Spleen (tissue), 11 donors: ENCODE measurements at regions not wholly inside any gene's neighbourhood (a gene's known extent, or its start where the extent isn't known, plus 50 kb on each side); places are given as distances from the start of the nearest gene placed in this dataset.

ENCODE experiments used
- DNase-seq: peaks from one replicate; pipeline ENCODE4 v3.0.0-alpha.2; 2020
- H3K27ac ChIP-seq, 8 donors: fragments of 200-600 bp; sonication (generic) in 7 of 8; 1 replicate in 4 of 8; 2 replicates in 4 of 8; pipeline versions ENCODE4 v1.5.0 to v1.8.0; 2016 to 2021; ENCODE audit warnings: inconsistent platforms in 4 of 8, mild to moderate bottlenecking in 4 of 8, moderate library complexity in 1 of 8
- H3K27me3 ChIP-seq, 7 donors: fragments of 200-600 bp; sonication (generic) in 6 of 7; replicated peaks in 1 of 7; 1 replicate in 4 of 7; 2 replicates in 3 of 7; pipeline versions ENCODE4 v1.5.0 to v1.8.0; 2016 to 2021; ENCODE audit warnings: inconsistent platforms in 3 of 7, mild to moderate bottlenecking in 1 of 7
- H3K36me3 ChIP-seq, 6 donors: fragments of 200-600 bp; sonication (generic) in 5 of 6; 1 replicate in 4 of 6; 2 replicates in 2 of 6; pipeline versions ENCODE4 v1.5.0 to v1.8.0; 2016 to 2021; ENCODE audit warnings: inconsistent platforms in 2 of 6
- H3K4me1 ChIP-seq, 6 donors: fragments of 200-600 bp; sonication (generic) in 5 of 6; 1 replicate in 3 of 6; 2 replicates in 3 of 6; pipeline versions ENCODE4 v1.5.0 to v1.8.0; 2016 to 2021; ENCODE audit warnings: inconsistent platforms in 3 of 6
- H3K4me3 ChIP-seq, 8 donors: fragments of 200-600 bp; sonication (generic) in 7 of 8; 1 replicate in 4 of 8; 2 replicates in 4 of 8; pipeline versions ENCODE4 v1.5.0 to v1.8.0; 2016 to 2021; ENCODE audit warnings: inconsistent platforms in 4 of 8, mild to moderate bottlenecking in 4 of 8, moderate library complexity in 2 of 8
- H3K9me3 ChIP-seq, 8 donors: fragments of 200-600 bp; sonication (generic) in 7 of 8; 1 replicate in 4 of 8; 2 replicates in 4 of 8; pipeline versions ENCODE4 v1.5.0 to v1.8.0; 2016 to 2021; ENCODE audit warnings: inconsistent platforms in 4 of 8
- POLR2A ChIP-seq, 3 donors: fragments of 450-650 bp; IDR thresholded peaks; one replicate each; pipeline ENCODE4 v1.5.1; 2017; ENCODE audit warnings: antibody characterized with exemption in 3 of 3, mild to moderate bottlenecking in 1 of 3
- POLR2AphosphoS5 ChIP-seq, 3 donors: sonication (generic); formaldehyde crosslinking; IDR thresholded peaks; one replicate each; pipeline ENCODE4 v1.5.1; 2017; ENCODE audit warnings: antibody characterized with exemption in 3 of 3
- WGBS, 5 donors: extraction: QIAGEN DNeasy Blood & Tissue Kit in 3 of 5; methylation state at CpG; one replicate each; pipeline versions ENCODE4 v1.1.5 to v1.1.7; 2013 to 2018; 5-methylcytosine and 5-hydroxymethylcytosine counted together
- intact Hi-C: fragments of 100-400 bp; cut with DNase I; formaldehyde crosslinking; loops from one replicate; pipeline ENCODE4 v1.15.0; 2023; ENCODE audit warnings: low total_unique reads
- TF ChIP-seq, protein P1 (sequence below), 11 experiments: fragments of 200-600 bp in 7 of 11; fragments of 450-650 bp in 4 of 11; sonication (generic) in 4 of 11; IDR thresholded peaks in 8 of 11; conservative IDR thresholded peaks in 3 of 11; 1 replicate in 7 of 11; 2 replicates in 4 of 11; pipeline versions ENCODE4 v1.4.0 to v1.8.0; 2016 to 2021; ENCODE audit warnings: antibody characterized with exemption in 11 of 11, inconsistent platforms in 4 of 11, mild to moderate bottlenecking in 1 of 11
- donor health status: healthy with polysubstance abuse.
- donor health status: DM: no; HTN: no; CAD: no; lungs with moderate emphysema.
- donor health status: DM: no; HTN: no; CAD: no.
- donor health status: Bipolar disorder and iron deficiency.
- donor health status: healthy.
- donor health status: DM: no; HTN: no; CAD: no.
- donor health status: DM: yes; HTN: yes; CAD: no.

DNA sequence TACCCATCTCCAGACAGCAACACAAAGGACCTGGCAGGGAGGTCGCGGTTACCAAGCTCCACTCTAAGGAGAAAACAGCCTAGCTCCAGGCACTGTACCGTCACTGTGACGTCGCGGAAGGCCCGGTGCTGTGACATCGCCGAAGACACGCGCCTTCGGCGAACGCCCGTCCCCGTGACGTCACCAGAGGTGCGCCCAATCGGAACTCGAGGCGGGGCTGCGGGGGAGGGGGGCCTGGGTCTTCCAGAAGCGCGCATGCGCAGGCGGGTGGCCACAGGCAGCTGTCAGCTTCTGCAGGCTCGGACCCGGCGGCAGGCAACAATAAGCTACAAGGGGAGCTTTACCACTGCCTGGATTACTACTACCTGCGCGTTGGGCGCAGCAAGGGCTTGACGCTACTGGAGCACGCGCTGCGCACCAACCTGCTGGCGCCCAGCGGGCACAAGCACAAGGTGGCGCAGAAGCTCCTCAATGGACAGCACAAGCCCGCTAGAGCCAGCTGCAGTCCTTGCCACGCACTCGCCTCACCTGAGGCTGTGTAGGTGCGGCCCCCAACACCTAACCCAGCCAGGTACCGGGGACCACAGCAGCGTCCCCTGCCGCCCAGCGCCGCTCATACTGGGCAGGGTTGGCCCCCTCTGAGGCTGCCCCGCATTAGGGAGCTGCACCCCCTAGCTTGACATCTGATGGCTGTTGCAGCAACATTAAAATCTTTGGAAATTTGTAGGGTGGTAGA is 208.4 kb downstream of the TPST1 start:
- peak overlapping the region; percentile 33 to 75 (median 49) for H3K4me3 ChIP-seq
- peaks cover 0 to 20% (median 12%) of the 10 kb centered on the region in 6 donors for H3K4me1 ChIP-seq
- TF ChIP-seq POLR2A (IDR thresholded peaks at IDR 0.05) (no peak), POLR2AphosphoS5 (IDR thresholded peaks at IDR 0.05) (peak; percentile 52 to 84 (median 74))
- TF ChIP-seq, protein P1, sequence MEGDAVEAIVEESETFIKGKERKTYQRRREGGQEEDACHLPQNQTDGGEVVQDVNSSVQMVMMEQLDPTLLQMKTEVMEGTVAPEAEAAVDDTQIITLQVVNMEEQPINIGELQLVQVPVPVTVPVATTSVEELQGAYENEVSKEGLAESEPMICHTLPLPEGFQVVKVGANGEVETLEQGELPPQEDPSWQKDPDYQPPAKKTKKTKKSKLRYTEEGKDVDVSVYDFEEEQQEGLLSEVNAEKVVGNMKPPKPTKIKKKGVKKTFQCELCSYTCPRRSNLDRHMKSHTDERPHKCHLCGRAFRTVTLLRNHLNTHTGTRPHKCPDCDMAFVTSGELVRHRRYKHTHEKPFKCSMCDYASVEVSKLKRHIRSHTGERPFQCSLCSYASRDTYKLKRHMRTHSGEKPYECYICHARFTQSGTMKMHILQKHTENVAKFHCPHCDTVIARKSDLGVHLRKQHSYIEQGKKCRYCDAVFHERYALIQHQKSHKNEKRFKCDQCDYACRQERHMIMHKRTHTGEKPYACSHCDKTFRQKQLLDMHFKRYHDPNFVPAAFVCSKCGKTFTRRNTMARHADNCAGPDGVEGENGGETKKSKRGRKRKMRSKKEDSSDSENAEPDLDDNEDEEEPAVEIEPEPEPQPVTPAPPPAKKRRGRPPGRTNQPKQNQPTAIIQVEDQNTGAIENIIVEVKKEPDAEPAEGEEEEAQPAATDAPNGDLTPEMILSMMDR (IDR thresholded peaks at IDR 0.05 in 8 of 11, conservative IDR thresholded peaks at IDR 0.05 in 3 of 11): peak in 8 of 11 experiments; percentile 23 to 66 (median 52)
- no peaks in the 10 kb centered on the region for H3K27me3 ChIP-seq
- 4 to 11% (median 4%) methylated on average over 25 to 49 of the region's 49 CpGs for WGBS, 5 donors
- H3K9me3 ChIP-seq: no peaks in the 10 kb centered on the region
- intact Hi-C loops: no loop called here
- peak overlapping the region in 6 of 8 donors; percentile 25 to 82 (median 72) for H3K27ac ChIP-seq
- DNase-seq: peak; percentile 94
- peaks cover 0 to 26% (median 7%) of the 10 kb centered on the region in 6 donors for H3K36me3 ChIP-seq

DNA sequence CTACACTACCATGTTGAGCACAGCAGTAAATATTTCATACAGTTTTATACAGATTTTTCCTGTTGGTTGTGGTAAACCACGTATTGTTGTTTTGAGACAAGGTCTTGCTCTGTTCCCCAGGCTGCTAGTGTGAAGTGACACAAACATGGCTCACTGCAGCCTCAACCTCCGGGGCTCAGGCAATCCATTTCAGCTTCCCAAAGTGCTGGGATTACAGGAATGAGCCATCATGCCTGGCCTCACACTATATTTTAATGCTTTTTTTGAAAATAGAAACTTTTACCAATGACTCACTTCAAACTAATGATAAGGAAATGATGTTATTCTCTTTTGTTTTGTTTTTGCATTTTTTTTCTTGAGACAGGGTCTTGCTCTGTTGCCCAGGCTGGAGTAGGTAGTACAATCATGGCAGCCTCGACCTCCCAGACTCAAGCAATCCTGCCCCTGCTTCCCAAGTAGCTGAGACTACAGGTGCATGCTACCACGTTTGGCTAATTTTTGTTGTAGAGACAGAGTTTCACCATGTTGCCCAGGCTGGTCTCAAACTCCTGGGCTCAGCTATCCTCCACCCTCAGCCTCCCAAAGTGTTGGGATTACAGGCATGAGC is 210.6 kb downstream of the TPST1 start:
- no peaks in the 10 kb centered on the region for H3K9me3 ChIP-seq
- intact Hi-C loops: no loop called here

DNA sequence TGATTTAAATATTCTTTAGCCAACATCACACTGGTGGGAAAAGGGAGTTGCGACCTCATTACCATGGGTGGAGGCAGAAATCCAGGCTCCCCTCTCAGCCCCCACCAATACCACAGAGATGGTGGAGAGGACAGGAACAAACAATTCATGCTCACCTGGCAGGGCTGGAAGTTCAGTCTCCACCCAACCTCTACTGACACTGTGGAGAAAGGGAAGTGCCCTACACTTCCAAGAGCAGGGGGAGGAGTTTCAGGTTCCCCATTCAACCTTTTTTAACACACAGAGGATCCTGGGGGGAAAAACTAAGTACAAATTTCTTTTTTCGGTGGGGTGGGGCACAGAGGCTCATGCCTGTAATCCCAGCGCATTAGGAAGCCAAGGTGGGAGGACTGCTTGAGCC is 210.1 kb upstream of the KCTD7 start:
- H3K4me3 ChIP-seq: no peak overlapping the region
- peaks cover 0 to 14% (median 11%) of the 10 kb centered on the region in 6 donors for H3K4me1 ChIP-seq
- no peaks in the 10 kb centered on the region for H3K9me3 ChIP-seq
- intact Hi-C loops: no loop called here
- H3K27me3 ChIP-seq: no peaks in the 10 kb centered on the region
- TF ChIP-seq, protein P1 (IDR thresholded peaks at IDR 0.05 in 8 of 11, conservative IDR thresholded peaks at IDR 0.05 in 3 of 11): no peak
- no peak for TF ChIP-seq POLR2A (IDR thresholded peaks at IDR 0.05)
- TF ChIP-seq POLR2AphosphoS5 (IDR thresholded peaks at IDR 0.05): no peak
- DNase-seq: no peak
- no peak overlapping the region for H3K27ac ChIP-seq
- WGBS, 5 donors: 84 to 90% (median 89%) methylated on average over 3 of the region's 3 CpGs
- peaks cover 0 to 1% (median 0%) of the 10 kb centered on the region in 6 donors for H3K36me3 ChIP-seq

More for the DNA sequence above, 210.6 kb downstream of the TPST1 start:
- Histone ChIP-seq H3K4me1 (peaks cover 0 to 20% (median 12%) of the 10 kb centered on the region in 6 donors), H3K4me3 (no peak overlapping the region), H3K27me3 (no peaks in the 10 kb centered on the region), H3K27ac (no peak overlapping the region), H3K36me3 (peaks cover 0 to 7% (median 0%) of the 10 kb centered on the region in 6 donors)
- DNase-seq: no peak
- WGBS, 5 donors: 70 to 88% (median 74%) methylated on average over 4 of the region's 4 CpGs
- TF ChIP-seq, protein P1 (IDR thresholded peaks at IDR 0.05 in 8 of 11, conservative IDR thresholded peaks at IDR 0.05 in 3 of 11): no peak
- TF ChIP-seq POLR2AphosphoS5 (IDR thresholded peaks at IDR 0.05) (no peak), POLR2A (IDR thresholded peaks at IDR 0.05) (no peak)

DNA sequence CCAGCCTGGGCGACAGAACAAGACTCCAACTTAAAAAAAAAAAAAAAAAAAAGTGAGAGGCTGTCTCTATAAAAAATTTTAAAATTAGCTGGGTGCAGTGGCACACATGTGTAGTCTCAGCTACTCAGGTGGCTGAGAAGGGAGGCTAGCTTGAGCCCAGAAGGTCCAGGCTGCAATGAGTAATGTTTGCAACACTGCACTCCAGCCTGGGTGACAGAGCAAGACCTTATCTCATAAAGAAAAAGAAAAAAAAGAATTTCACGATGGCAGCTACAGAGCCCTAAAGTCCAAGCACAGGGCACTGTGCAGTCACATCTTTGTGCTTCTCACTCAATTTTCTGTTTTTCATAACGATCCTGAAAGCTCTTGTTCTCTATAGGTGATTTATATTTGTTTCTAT is 209.5 kb upstream of the KCTD7 start:
- no peaks in the 10 kb centered on the region for H3K27me3 ChIP-seq
- WGBS, 5 donors: 94 to 97% (median 95%) methylated on average over 3 of the region's 3 CpGs
- H3K27ac ChIP-seq: no peak overlapping the region
- H3K4me1 ChIP-seq: peaks cover 0 to 7% (median 5%) of the 10 kb centered on the region in 6 donors
- no peak overlapping the region for H3K4me3 ChIP-seq
- intact Hi-C loops: no loop called here
- H3K36me3 ChIP-seq: peaks cover 0 to 8% (median 1%) of the 10 kb centered on the region in 6 donors
- TF ChIP-seq, protein P1 (IDR thresholded peaks at IDR 0.05 in 8 of 11, conservative IDR thresholded peaks at IDR 0.05 in 3 of 11): no peak
- TF ChIP-seq POLR2A (IDR thresholded peaks at IDR 0.05) (no peak), POLR2AphosphoS5 (IDR thresholded peaks at IDR 0.05) (no peak)
- no peaks in the 10 kb centered on the region for H3K9me3 ChIP-seq
- no peak for DNase-seq
